Sigmoid colon (tissue), 4 donors: ENCODE measurements at regions not wholly inside any gene's neighbourhood (a gene's known extent, or its start where the extent isn't known, plus 50 kb on each side); places are given as distances from the start of the nearest gene placed in this dataset.

Experiments used
- CTCF ChIP-seq, 4 experiments: fragments of 450-650 bp in 3 of 4; fragments of 200-600 bp in 1 of 4; IDR thresholded peaks; one replicate each; pipeline ENCODE4 v1.5.1; 2016 to 2019; ENCODE audit warnings: antibody characterized with exemption in 4 of 4, mild to moderate bottlenecking in 3 of 4, moderate library complexity in 2 of 4
- EP300 ChIP-seq, 4 donors: sonication (generic); formaldehyde crosslinking; IDR thresholded peaks; one replicate each; pipeline ENCODE4 v1.6.1; 2017; ENCODE audit warnings: antibody characterized with exemption in 4 of 4
- POLR2A ChIP-seq, 2 donors: fragments of 450-650 bp; IDR thresholded peaks; one replicate each; pipeline ENCODE4 v1.6.1; 2016; ENCODE audit warnings: antibody characterized with exemption in 2 of 2, mild to moderate bottlenecking in 2 of 2, moderate library complexity in 2 of 2

GRCh38 chr16:5581908-5582307 lies 484.3 kb upstream of the EEF2KMT start:
- no peak for TF ChIP-seq EP300 (IDR thresholded peaks at IDR 0.05)
- TF ChIP-seq CTCF (IDR thresholded peaks at IDR 0.05): no peak
- TF ChIP-seq POLR2A (IDR thresholded peaks at IDR 0.05): no peak
